H1 (cell line): ENCODE measurements at regions not wholly inside any gene's neighbourhood (a gene's known extent, or its start where the extent isn't known, plus 50 kb on each side); places are given as distances from the start of the nearest gene placed in this dataset.

ENCODE experiments used
- CTCF ChIA-PET: fragments of 300-600 bp; sonication (Branson Sonifier 250); formaldehyde crosslinking; loops from one replicate; lab custom pipeline; 2021; ENCODE audit not compliant: partially characterized antibody; lab: Charles Lee
- POLR2A ChIA-PET: fragments of 300-600 bp; sonication (Branson Sonifier 250); formaldehyde crosslinking; loops from one replicate; lab custom pipeline; 2021; ENCODE audit warnings: inconsistent platforms; ENCODE audit not compliant: partially characterized antibody; lab: Charles Lee
- DNase-seq, 2 experiments: peaks; one replicate each; pipeline versions ENCODE4 v3.0.0 to v3.0.0-alpha.2; 2010 to 2022; ENCODE audit warnings: low spot score in 2 of 2, low read depth in 1 of 2, mixed read lengths in 1 of 2
- FAIRE-seq: peaks from 2 replicates; lab custom pipeline; 2011; peaks lifted over from hg19 to GRCh38; lab: Jason Lieb, UNC
- H2AFZ ChIP-seq: 2 replicates; pipeline ENCODE4 v1.8.1; 2012; ENCODE audit warnings: low read length, inconsistent platforms
- H2AK5ac ChIP-seq: 2 replicates; pipeline ENCODE4 v1.6.1; 2013; ENCODE audit warnings: low read depth, low read length
- H2BK120ac ChIP-seq: replicated peaks from 2 replicates; pipeline ENCODE3; 2013; ENCODE audit warnings: low read depth, low read length, inconsistent platforms
- H2BK12ac ChIP-seq: 2 replicates; pipeline ENCODE4 v1.6.1; 2013; ENCODE audit warnings: low read depth, low read length
- H2BK15ac ChIP-seq: 2 replicates; pipeline ENCODE4 v1.6.1; 2013; ENCODE audit warnings: low read length
- H2BK20ac ChIP-seq: 2 replicates; pipeline ENCODE4 v1.6.1; 2013; ENCODE audit warnings: low read length
- H2BK5ac ChIP-seq: 2 replicates; pipeline ENCODE4 v1.6.1; 2013; ENCODE audit warnings: low read depth, low read length
- H3K14ac ChIP-seq: 2 replicates; pipeline ENCODE4 v1.6.1; 2013; ENCODE audit warnings: inconsistent platforms; ENCODE audit not compliant: insufficient read length
- H3K18ac ChIP-seq: 2 replicates; pipeline ENCODE4 v1.6.1; 2013; ENCODE audit warnings: low read length; ENCODE audit errors: extremely low read depth
- H3K23ac ChIP-seq: 2 replicates; pipeline ENCODE4 v1.6.1; 2013; ENCODE audit warnings: inconsistent platforms; ENCODE audit not compliant: insufficient read length
- H3K23me2 ChIP-seq: 2 replicates; pipeline ENCODE4 v1.6.1; 2013; ENCODE audit warnings: low read depth, low read length
- H3K27ac ChIP-seq: 2 replicates; pipeline ENCODE4 v1.6.1; 2011; ENCODE audit warnings: low read depth, low read length, inconsistent platforms
- H3K27me3 ChIP-seq, 4 experiments: replicated peaks in 1 of 4; 1 replicate in 1 of 4; 2 replicates in 3 of 4; pipeline versions ENCODE4 v1.6.1 to v1.8.1; 2011 to 2013; ENCODE audit warnings: low read length in 3 of 4, mild to moderate bottlenecking in 3 of 4, inconsistent platforms in 2 of 4, mixed read lengths in 2 of 4, moderate library complexity in 1 of 4; ENCODE audit not compliant: control insufficient read depth in 3 of 4, insufficient read depth in 3 of 4; ENCODE audit errors: extremely low read depth in 1 of 4
- H3K36me3 ChIP-seq, 4 experiments: 2 replicates each; pipeline versions ENCODE4 v1.6.1 to v1.8.1; 2011 to 2013; ENCODE audit warnings: mild to moderate bottlenecking in 4 of 4, low read length in 3 of 4, moderate library complexity in 2 of 4, control low read depth in 1 of 4, inconsistent platforms in 1 of 4; ENCODE audit not compliant: insufficient read depth in 4 of 4, control insufficient read depth in 2 of 4
- H3K4ac ChIP-seq: replicated peaks from 2 replicates; pipeline ENCODE3; 2013; ENCODE audit warnings: low read length, low read depth, mixed read lengths, inconsistent platforms; ENCODE audit not compliant: insufficient read length
- H3K4me1 ChIP-seq, 4 experiments: replicated peaks in 1 of 4; 1 replicate in 1 of 4; 2 replicates in 3 of 4; pipeline versions ENCODE4 v1.6.1 to v1.8.1; 2011 to 2013; ENCODE audit warnings: low read length in 3 of 4, inconsistent platforms in 2 of 4, mixed read lengths in 1 of 4; ENCODE audit not compliant: insufficient read depth in 4 of 4, control insufficient read depth in 3 of 4
- H3K4me2 ChIP-seq, 2 experiments: 2 replicates each; pipeline versions ENCODE4 v1.6.1 to v1.8.1; 2011 to 2013; ENCODE audit warnings: low read depth in 2 of 2, low read length in 2 of 2, control low read depth in 1 of 2, inconsistent platforms in 1 of 2, mild to moderate bottlenecking in 1 of 2; ENCODE audit not compliant: insufficient read depth in 1 of 2
- H3K4me3 ChIP-seq, 4 experiments: fragments of 200-600, 300-600 bp in 1 of 4; sonication (generic), shearing (Covaris generic), sonication (Bioruptor Twin) in 1 of 4; 2 replicates each; pipeline versions ENCODE4 v1.5.1 to v1.8.1; 2011 to 2016; ENCODE audit warnings: low read length in 4 of 4, low read depth in 3 of 4, control low read depth in 2 of 4, inconsistent platforms in 2 of 4, mild to moderate bottlenecking in 2 of 4, mixed read lengths in 1 of 4, moderate library complexity in 1 of 4; ENCODE audit not compliant: insufficient read depth in 2 of 4; ENCODE audit errors: extremely low read depth in 1 of 4
- H3K56ac ChIP-seq: replicated peaks from 2 replicates; pipeline ENCODE3; 2013; ENCODE audit warnings: low read depth, mild to moderate bottlenecking, mixed read lengths, low read length, inconsistent platforms; ENCODE audit not compliant: insufficient read length
- H3K79me1 ChIP-seq: 2 replicates; pipeline ENCODE4 v1.6.1; 2013; ENCODE audit warnings: low read depth, low read length, control low read depth
- H3K79me2 ChIP-seq, 2 experiments: 2 replicates each; pipeline versions ENCODE4 v1.6.1 to v1.8.1; 2012 to 2013; ENCODE audit warnings: low read length in 2 of 2, mild to moderate bottlenecking in 2 of 2, inconsistent platforms in 1 of 2; ENCODE audit not compliant: insufficient read depth in 2 of 2, control insufficient read depth in 1 of 2
- H3K9ac ChIP-seq, 4 experiments: replicated peaks in 1 of 4; 1 replicate in 1 of 4; 2 replicates in 3 of 4; pipeline versions ENCODE4 v1.6.1 to v1.8.1; 2011 to 2013; ENCODE audit warnings: low read depth in 3 of 4, low read length in 3 of 4, control low read depth in 2 of 4, mild to moderate bottlenecking in 2 of 4, moderate library complexity in 2 of 4, inconsistent platforms in 1 of 4; ENCODE audit errors: extremely low read depth in 1 of 4
- H3K9me3 ChIP-seq, 2 experiments: 2 replicates each; pipeline versions ENCODE4 v1.6.1 to v1.8.1; 2012 to 2013; ENCODE audit warnings: mild to moderate bottlenecking in 2 of 2, moderate library complexity in 2 of 2, control low read depth in 1 of 2, inconsistent platforms in 1 of 2, low read depth in 1 of 2, low read length in 1 of 2, mixed read lengths in 1 of 2; ENCODE audit not compliant: insufficient read depth in 2 of 2
- H4K20me1 ChIP-seq, 2 experiments: replicated peaks in 1 of 2; 2 replicates each; pipeline versions ENCODE3 to v1.8.1; 2011 to 2013; ENCODE audit warnings: inconsistent platforms in 2 of 2, low read length in 2 of 2, mild to moderate bottlenecking in 1 of 2; ENCODE audit not compliant: insufficient read depth in 2 of 2, control insufficient read depth in 1 of 2
- H4K5ac ChIP-seq: 2 replicates; pipeline ENCODE4 v1.6.1; 2013; ENCODE audit warnings: low read length, low read depth, mixed read lengths, inconsistent platforms; ENCODE audit not compliant: insufficient read length
- H4K8ac ChIP-seq: 2 replicates; pipeline ENCODE4 v1.8.0; 2013; ENCODE audit warnings: mild to moderate bottlenecking, moderate library complexity, low read length, inconsistent platforms; ENCODE audit not compliant: insufficient read depth; ENCODE audit errors: extremely low read depth
- H4K91ac ChIP-seq: replicated peaks from 2 replicates; pipeline ENCODE3; 2013; ENCODE audit warnings: low read length, mixed read lengths, inconsistent platforms; ENCODE audit not compliant: insufficient read length
- CBX5 ChIP-seq: fragments of 300-800, 300-1000 bp; sonication (generic); IDR thresholded peaks from 2 replicates; pipeline ENCODE4 v1.7.1; 2016; ENCODE audit warnings: antibody characterized with exemption, low read length, low read depth
- FOSL1 ChIP-seq: IDR thresholded peaks from 2 replicates; pipeline ENCODE4 v1.6.1; 2011; ENCODE audit warnings: mild to moderate bottlenecking, low read depth, low read length, moderate library complexity; ENCODE audit not compliant: insufficient read depth
- GABPA ChIP-seq: IDR thresholded peaks from 2 replicates; pipeline ENCODE4 v1.6.1; 2011; ENCODE audit warnings: mild to moderate bottlenecking, low read length, moderate library complexity, borderline replicate concordance; ENCODE audit not compliant: insufficient read depth
- SRF ChIP-seq: IDR thresholded peaks from 2 replicates; pipeline ENCODE4 v1.6.1; 2011; ENCODE audit warnings: mild to moderate bottlenecking, low read depth, low read length, moderate library complexity

DNA sequence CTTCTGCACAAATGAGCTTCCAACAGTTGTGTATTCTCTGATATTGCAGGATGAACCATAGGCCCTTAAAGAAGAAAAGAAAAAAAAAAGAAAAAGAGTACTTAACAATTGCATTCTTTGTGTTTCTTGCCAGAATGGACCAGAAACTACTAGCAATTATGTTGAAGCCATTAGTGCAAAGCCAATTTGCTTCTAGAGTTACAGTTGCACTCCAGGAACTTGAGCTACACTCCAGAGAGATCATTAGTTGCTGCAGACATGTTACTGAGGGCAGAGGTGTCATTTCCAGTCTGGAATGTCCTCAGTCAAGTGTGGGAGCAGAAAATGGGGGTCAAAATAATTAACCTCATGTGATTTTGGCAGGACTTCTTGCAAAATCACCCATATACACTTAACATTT lies 85.6 kb upstream of the CCL2 start:
- no peak overlapping the region for H2BK120ac ChIP-seq
- TF ChIP-seq FOSL1 (no peak), GABPA (no peak), CBX5 (no peak), SRF (no peak)
- no peaks in the 10 kb centered on the region for H3K79me2 ChIP-seq
- H3K4me3 ChIP-seq = no peak overlapping the region
- no peak overlapping the region for H3K9ac ChIP-seq
- H4K20me1 ChIP-seq = no peaks in the 10 kb centered on the region
- H3K9me3 ChIP-seq = peaks cover 5 to 9% of the 10 kb centered on the region in 2 experiments; a peak in 2 of 4 replicates
- CTCF ChIA-PET = interaction anchor here (0.6 to 9.8 kb wide), 5 partner anchors 13 to 259 kb away, joined by 3 to 91 read pairs (median 58); partner anchors contain the start of gene CCL1
- H2BK5ac ChIP-seq = no peak overlapping the region
- H4K8ac ChIP-seq = no peak overlapping the region
- H3K23me2 ChIP-seq = no peaks in the 10 kb centered on the region
- H3K79me1 ChIP-seq = no peaks in the 10 kb centered on the region
- no peak overlapping the region for H3K23ac ChIP-seq
- no peak overlapping the region for H3K56ac ChIP-seq
- no peak overlapping the region for H2BK12ac ChIP-seq
- no peak overlapping the region for H3K4ac ChIP-seq
- no peaks in the 10 kb centered on the region for H3K27me3 ChIP-seq
- H3K14ac ChIP-seq = no peak overlapping the region
- H4K5ac ChIP-seq = no peak overlapping the region
- H2AK5ac ChIP-seq = no peak overlapping the region
- DNase-seq (no peak), FAIRE-seq (no peak)
- no peak overlapping the region for H3K18ac ChIP-seq
- H2BK15ac ChIP-seq = no peak overlapping the region
- H2AFZ ChIP-seq = no peak overlapping the region
- H3K36me3 ChIP-seq = no peaks in the 10 kb centered on the region
- H4K91ac ChIP-seq = no peak overlapping the region
- no peaks in the 10 kb centered on the region for H3K4me1 ChIP-seq
- no peak overlapping the region for H3K27ac ChIP-seq
- POLR2A ChIA-PET = interaction anchor here (0.7 to 4.8 kb wide), 2 partner anchors 13 to 194 kb away, joined by 3 to 36 read pairs; no protein-coding TSS in a partner anchor
- H3K4me2 ChIP-seq = no peak overlapping the region
- H2BK20ac ChIP-seq = no peak overlapping the region
